HepG2 (cell line): ENCODE measurements at regions not wholly inside any gene's neighbourhood (a gene's known extent, or its start where the extent isn't known, plus 50 kb on each side); places are given as distances from the start of the nearest gene placed in this dataset.

Source experiments
- ATAC-seq: fragments of 200-7000 bp; cut with Tn5 transposase; 3 replicates; pipeline ENCODE4 v1.9.1; 2020; ENCODE audit warnings: mild to moderate bottlenecking, moderate library complexity
- BruUV-seq: library from RNA; stranded (reverse); fragments of 400-500 nt; replicated peaks from 2 replicates; lab custom pipeline; 2021; lab: Mats Ljungman, UMichigan
- CTCF ChIA-PET: fragments of 300-600 bp; formaldehyde crosslinking; extraction: SDS; loops from one replicate; lab custom pipeline; 2021; ENCODE audit warnings: low total read pairs, inconsistent platforms, low intra/inter-chr PET ratio; lab: Yijun Ruan, JAX
- POLR2A ChIA-PET: fragments of 350-600 bp; sonication (Branson Sonifier 250); formaldehyde crosslinking; loops from one replicate; lab custom pipeline; 2020; ENCODE audit warnings: antibody characterized with exemption, inconsistent platforms; lab: Yijun Ruan, JAX
- DNase-seq: peaks from one replicate; pipeline ENCODE4 v3.0.0-alpha.2; 2015; ENCODE audit warnings: low spot score
- FAIRE-seq: peaks from 3 replicates; lab custom pipeline; 2011; peaks lifted over from hg19 to GRCh38; lab: Jason Lieb, UNC
- H2AFZ ChIP-seq: one replicate; pipeline ENCODE4 v1.6.1; 2011; ENCODE audit warnings: low read length, inconsistent platforms
- H3K27ac ChIP-seq: fragments of 300-600 bp; 3 replicates; pipeline ENCODE4 v1.8.0; 2011; ENCODE audit warnings: mixed run types, mild to moderate bottlenecking, mixed read lengths, low read length, inconsistent platforms; ENCODE audit not compliant: insufficient read depth; ENCODE audit errors: extremely low read length
- H3K27me3 ChIP-seq, 2 experiments: fragments of 200-600 bp in 1 of 2; 2 replicates in 1 of 2; 3 replicates in 1 of 2; pipeline versions ENCODE4 v1.6.0 to v1.8.0; 2011; ENCODE audit warnings: low read length in 2 of 2, mild to moderate bottlenecking in 2 of 2, moderate library complexity in 2 of 2, inconsistent platforms in 1 of 2; ENCODE audit not compliant: insufficient read depth in 2 of 2, control insufficient read depth in 1 of 2
- H3K36me3 ChIP-seq, 2 experiments: fragments of 200-600 bp in 1 of 2; replicated peaks in 1 of 2; 2 replicates in 1 of 2; 3 replicates in 1 of 2; pipeline versions ENCODE4 v1.5.1 to v1.8.0; 2011; ENCODE audit warnings: low read length in 2 of 2, inconsistent platforms in 1 of 2; ENCODE audit not compliant: insufficient read depth in 2 of 2, control insufficient read depth in 1 of 2
- H3K4me1 ChIP-seq: 2 replicates; pipeline ENCODE4 v1.5.1; 2012; ENCODE audit warnings: low read length, inconsistent platforms; ENCODE audit not compliant: insufficient read depth
- H3K4me2 ChIP-seq: 2 replicates; pipeline ENCODE4 v1.6.0; 2011; ENCODE audit warnings: low read depth, low read length, inconsistent platforms
- H3K4me3 ChIP-seq, 3 experiments: fragments of 200-600 bp in 1 of 3; sonication (generic), shearing (Covaris generic) in 1 of 3; replicated peaks in 1 of 3; 2 replicates each; pipeline ENCODE4 v1.5.1; 2011 to 2016; ENCODE audit warnings: low read length in 3 of 3, inconsistent platforms in 2 of 3, low read depth in 2 of 3, mild to moderate bottlenecking in 2 of 3, control low read depth in 1 of 3, mixed read lengths in 1 of 3; ENCODE audit not compliant: insufficient read depth in 1 of 3
- H3K79me2 ChIP-seq: one replicate; pipeline ENCODE4 v1.6.1; 2011; ENCODE audit warnings: low read length, inconsistent platforms; ENCODE audit not compliant: insufficient read depth
- H3K9ac ChIP-seq: 2 replicates; pipeline ENCODE4 v1.6.0; 2011; ENCODE audit warnings: mild to moderate bottlenecking, low read depth, low read length, inconsistent platforms; ENCODE audit not compliant: insufficient read depth
- H3K9me3 ChIP-seq: 2 replicates; pipeline ENCODE4 v1.5.1; 2012; ENCODE audit warnings: mild to moderate bottlenecking, low read length
- H4K20me1 ChIP-seq: 2 replicates; pipeline ENCODE4 v1.6.0; 2011; ENCODE audit warnings: inconsistent platforms, mild to moderate bottlenecking, low read length, moderate library complexity; ENCODE audit not compliant: insufficient read depth
- AGO1 ChIP-seq: fragments of 200-400 bp; formaldehyde crosslinking; IDR thresholded peaks from 2 replicates; pipeline ENCODE4 v1.6.1; 2017; ENCODE audit warnings: mild to moderate bottlenecking, low read depth, low read length, moderate library complexity; ENCODE audit not compliant: poor library complexity, severe bottlenecking
- ASH2L ChIP-seq: fragments of 300-600, 200-600 bp; sonication (generic); IDR thresholded peaks from 2 replicates; pipeline ENCODE4 v1.7.0; 2017; ENCODE audit warnings: low read depth, mild to moderate bottlenecking, moderate library complexity, mixed read lengths, low read length; ENCODE audit not compliant: insufficient read length
- BRD4 ChIP-seq: sonication (generic); formaldehyde crosslinking; IDR thresholded peaks from 2 replicates; pipeline ENCODE4 v1.4.0; 2020; ENCODE audit warnings: missing genetic modification reagents
- CAMTA2 ChIP-seq: sonication (generic); formaldehyde crosslinking; IDR thresholded peaks from 2 replicates; pipeline ENCODE4 v1.4.0; 2020; ENCODE audit warnings: mild to moderate bottlenecking, missing genetic modification reagents, borderline replicate concordance
- CBFB ChIP-seq: sonication (generic); formaldehyde crosslinking; IDR thresholded peaks from 2 replicates; pipeline ENCODE4 v1.4.0; 2020; ENCODE audit warnings: missing genetic modification reagents
- GTF2F1 ChIP-seq: fragments of 150-350 bp; IDR thresholded peaks from 2 replicates; pipeline ENCODE4 v1.6.1; 2014; ENCODE audit warnings: low read length
- HIVEP1 ChIP-seq: sonication (generic); formaldehyde crosslinking; IDR thresholded peaks from 2 replicates; pipeline ENCODE4 v1.4.0; 2020; ENCODE audit warnings: mild to moderate bottlenecking, missing genetic modification reagents
- KLF16 ChIP-seq, 2 experiments: sonication (generic) in 1 of 2; formaldehyde crosslinking in 1 of 2; IDR thresholded peaks; 2 replicates each; pipeline versions ENCODE4 v1.6.1 to v1.8.0; 2016 to 2023; ENCODE audit warnings: missing genetic modification reagents in 2 of 2, missing compliant biosample characterization in 1 of 2
- MLX ChIP-seq: IDR thresholded peaks from 2 replicates; pipeline ENCODE4 v1.6.1; 2016
- NFE2L1 ChIP-seq: sonication (generic); formaldehyde crosslinking; IDR thresholded peaks from 2 replicates; pipeline ENCODE4 v1.4.0; 2020; ENCODE audit warnings: missing genetic modification reagents, mild to moderate bottlenecking, borderline replicate concordance
- PRMT3 ChIP-seq: sonication (generic); formaldehyde crosslinking; IDR thresholded peaks from 2 replicates; pipeline ENCODE4 v1.8.1; 2022; ENCODE audit warnings: low read depth, mild to moderate bottlenecking, moderate library complexity, missing genetic modification reagents, borderline replicate concordance
- SAFB2 ChIP-seq: sonication (generic); formaldehyde crosslinking; IDR thresholded peaks from 2 replicates; pipeline ENCODE4 v1.5.1; 2020; ENCODE audit warnings: missing genetic modification reagents, low read depth, mild to moderate bottlenecking, borderline replicate concordance
- SMAD9 ChIP-seq: sonication (generic); formaldehyde crosslinking; IDR thresholded peaks from 2 replicates; pipeline ENCODE4 v1.5.1; 2020; ENCODE audit warnings: mild to moderate bottlenecking, missing genetic modification reagents
- SNAI1 ChIP-seq: sonication (generic); formaldehyde crosslinking; IDR thresholded peaks from 2 replicates; pipeline ENCODE4 v1.5.0; 2020; ENCODE audit warnings: mild to moderate bottlenecking, missing genetic modification reagents, borderline replicate concordance
- YEATS4 ChIP-seq: sonication (generic); formaldehyde crosslinking; IDR thresholded peaks from 2 replicates; pipeline ENCODE4 v1.4.0; 2020; ENCODE audit warnings: missing genetic modification reagents, borderline replicate concordance
- ZNF232 ChIP-seq: sonication (generic); formaldehyde crosslinking; IDR thresholded peaks from 2 replicates; pipeline ENCODE4 v1.4.0; 2020; ENCODE audit warnings: missing genetic modification reagents, borderline replicate concordance
- ZNF282 ChIP-seq: fragments of 450-650 bp; IDR thresholded peaks from 2 replicates; pipeline ENCODE4 v1.6.1; 2018; ENCODE audit not compliant: partially characterized antibody
- ZNF326 ChIP-seq: sonication (generic); formaldehyde crosslinking; IDR thresholded peaks from 2 replicates; pipeline ENCODE4 v1.4.0; 2020; ENCODE audit warnings: missing genetic modification reagents, borderline replicate concordance
- ZNF562 ChIP-seq: sonication (generic); formaldehyde crosslinking; IDR thresholded peaks from 2 replicates; pipeline ENCODE4 v1.8.0; 2022; ENCODE audit warnings: missing genetic modification reagents, borderline replicate concordance
- ZNF75D ChIP-seq: sonication (generic); formaldehyde crosslinking; IDR thresholded peaks from 2 replicates; pipeline ENCODE4 v1.8.1; 2023; ENCODE audit warnings: missing genetic modification reagents, mild to moderate bottlenecking, borderline replicate concordance
- ZSCAN22 ChIP-seq: sonication (generic); formaldehyde crosslinking; IDR thresholded peaks from 2 replicates; pipeline ENCODE4 v1.4.0; 2020; ENCODE audit warnings: mild to moderate bottlenecking, missing genetic modification reagents
- WGBS: methylation state at CpG from one replicate; pipeline ENCODE4 v1.1.6; 2017; ENCODE audit warnings: low lambda C conversion rate; 5-methylcytosine and 5-hydroxymethylcytosine counted together
- in situ Hi-C: cut with HindIII; loops from 2 replicates; pipeline ENCODE4 v1.10.0; 2017; ENCODE audit warnings: low pct_unique_long_range_greater_than_20kb; ENCODE audit not compliant: extremely low pct_ligation_motif_present
- intact Hi-C: fragments of 100-400 bp; cut with micrococcal nuclease; formaldehyde crosslinking; loops from one replicate; pipeline ENCODE4 v1.10.0; 2022; ENCODE audit not compliant: unreplicated experiment

GRCh38 chr13:103315711-103316110, 249.5 kb upstream of the SLC10A2 start (continued):
- no peak for TF ChIP-seq AGO1
- TF ChIP-seq SNAI1 (CRISPR knock-in tag): no peak
- no peak for TF ChIP-seq ZNF75D (CRISPR knock-in tag)
- no peak for TF ChIP-seq GTF2F1
- no peak for TF ChIP-seq MLX (CRISPR knock-in tag)
- no peak for TF ChIP-seq KLF16 (CRISPR knock-in tag; IDR thresholded peaks at IDR 0.05)

- Histone ChIP-seq H3K9ac (no peak overlapping the region), H4K20me1 (no peaks in the 10 kb centered on the region), H3K9me3 (peaks cover 87% of the 10 kb centered on the region), H3K4me3 (no peak overlapping the region), H3K4me1 (no peaks in the 10 kb centered on the region), H3K79me2 (no peaks in the 10 kb centered on the region), H3K4me2 (no peak overlapping the region), H3K36me3 (no peaks in the 10 kb centered on the region), H3K27me3 (no peaks in the 10 kb centered on the region), H2AFZ (no peak overlapping the region), H3K27ac (no peak overlapping the region)
- DNase-seq: no peak
- BruUV-seq: no TSS peak
- ChIA-PET POLR2A (no interaction called here), CTCF (no interaction called here)
- no peak for FAIRE-seq
- in situ Hi-C loops: no loop called here
- WGBS: 4% methylated on average over 2 of the region's 2 CpGs
- no peak for TF ChIP-seq SAFB2 (CRISPR knock-in tag)
- TF ChIP-seq HIVEP1 (CRISPR knock-in tag): no peak
- no peak for TF ChIP-seq NFE2L1 (CRISPR knock-in tag)
- TF ChIP-seq ZNF562 (CRISPR knock-in tag): no peak
- TF ChIP-seq YEATS4: no peak
- no peak for TF ChIP-seq ZNF282
- TF ChIP-seq ZNF232 (CRISPR knock-in tag): no peak
- TF ChIP-seq CAMTA2 (CRISPR knock-in tag): no peak
- TF ChIP-seq ASH2L: no peak
- no peak for TF ChIP-seq ZNF326 (CRISPR knock-in tag)
- TF ChIP-seq SMAD9 (CRISPR knock-in tag): no peak
- TF ChIP-seq CBFB (CRISPR knock-in tag): no peak
- TF ChIP-seq BRD4 (CRISPR knock-in tag): no peak
- no peak for TF ChIP-seq PRMT3 (CRISPR knock-in tag)
- no peak for TF ChIP-seq ZSCAN22 (CRISPR knock-in tag)
- no peak for ATAC-seq
- intact Hi-C loops: no loop called here
These were observed 246.2 kb upstream of the SLC10A2 start for GRCh38 chr13:103312467-103312866.
